RWPE1 (cell line): ENCODE measurements at regions not wholly inside any gene's neighbourhood (a gene's known extent, or its start where the extent isn't known, plus 50 kb on each side); places are given as distances from the start of the nearest gene placed in this dataset.

ENCODE experiments used
- CTCF ChIA-PET: fragments of 350-600 bp; sonication (Branson Sonifier 250); formaldehyde crosslinking; extraction: SDS; loops from one replicate; lab custom pipeline; 2021; lab: Yijun Ruan, JAX
- POLR2A ChIA-PET: fragments of 400-600 bp; formaldehyde crosslinking; extraction: SDS; loops from one replicate; lab custom pipeline; 2020; ENCODE audit warnings: antibody characterized with exemption; ENCODE audit not compliant: low non-redundant PET; lab: Yijun Ruan, JAX
- DNase-seq: peaks from one replicate; pipeline ENCODE4 v3.0.0; 2012; ENCODE audit warnings: low spot score
- H3K27ac ChIP-seq: fragments of 450-650 bp; 2 replicates; pipeline ENCODE4 v1.5.1; 2017
- CTCF ChIP-seq: fragments of 450-650 bp; conservative IDR thresholded peaks from 2 replicates; pipeline ENCODE4 v1.5.1; 2017; ENCODE audit warnings: low read depth, mild to moderate bottlenecking

GRCh38 chr18:64210401-64210949 is 61.6 kb upstream of the LINC00305 start:
- ChIA-PET CTCF (no interaction called here), POLR2A (no interaction called here)
- TF ChIP-seq CTCF = no peak
- no peak for DNase-seq
- H3K27ac ChIP-seq = no peak overlapping the region

- ChIA-PET CTCF (no interaction called here), POLR2A (no interaction called here)
- no peak for TF ChIP-seq CTCF
- DNase-seq = no peak
- no peak overlapping the region for H3K27ac ChIP-seq
Observed at GRCh38 chr18:64208516-64208915, 59.6 kb upstream of the LINC00305 start.

GRCh38 chr18:64207820-64208219 is 58.9 kb upstream of the LINC00305 start:
- DNase-seq = no peak
- no peak for TF ChIP-seq CTCF
- POLR2A ChIA-PET = no interaction called here
- CTCF ChIA-PET = no interaction called here
- H3K27ac ChIP-seq = no peak overlapping the region

- no peak for TF ChIP-seq CTCF
- DNase-seq = no peak
- ChIA-PET CTCF (no interaction called here), POLR2A (no interaction called here)
- no peak overlapping the region for H3K27ac ChIP-seq
Observed at GRCh38 chr18:64203295-64203694, 54.4 kb upstream of the LINC00305 start.

GRCh38 chr18:64202863-64203262 is 54.0 kb upstream of the LINC00305 start:
- POLR2A ChIA-PET = no interaction called here
- no peak for DNase-seq
- CTCF ChIA-PET = no interaction called here
- no peak for TF ChIP-seq CTCF
- no peak overlapping the region for H3K27ac ChIP-seq

GRCh38 chr18:64202210-64202836 is 53.4 kb upstream of the LINC00305 start:
- TF ChIP-seq CTCF = no peak
- POLR2A ChIA-PET = no interaction called here
- DNase-seq = no peak
- CTCF ChIA-PET = interaction anchor here (0.6 kb wide), 1 partner anchor 11 kb away, joined by 4 read pairs; no protein-coding TSS in a partner anchor
- H3K27ac ChIP-seq = no peak overlapping the region
